Activated naive CD4-positive, alpha-beta T cell treated with anti-CD3 and anti-CD28 coated beads, Interleukin-2, amount 50 U/mL, for 72 hours (primary cell): ENCODE measurements at regions not wholly inside any gene's neighbourhood (a gene's known extent, or its start where the extent isn't known, plus 50 kb on each side); places are given as distances from the start of the nearest gene placed in this dataset.

ENCODE experiments used
- ATAC-seq, 2 donors: fragments of 150-1000 bp; cut with Tn5 transposase; 2 replicates each; pipeline ENCODE4 v1.10.0; 2021; ENCODE audit warnings: mild to moderate bottlenecking in 2 of 2, moderate library complexity in 2 of 2
- DNase-seq, 2 donors: peaks; one replicate each; pipeline ENCODE4 v3.0.0; 2021 to 2022; ENCODE audit warnings: low spot score in 2 of 2
- H3K27ac Mint-ChIP-seq, 2 donors: one replicate each; pipeline ENCODE4 v1.8.0; 2022; ENCODE audit warnings: mild to moderate bottlenecking in 2 of 2, mixed read lengths in 2 of 2
- H3K36me3 Mint-ChIP-seq, 2 donors: one replicate each; pipeline ENCODE4 v1.8.0; 2022; ENCODE audit warnings: mixed read lengths in 2 of 2
- H3K9me3 Mint-ChIP-seq, 2 donors: one replicate each; pipeline ENCODE4 v1.8.0; 2022; ENCODE audit warnings: mixed read lengths in 2 of 2

DNA sequence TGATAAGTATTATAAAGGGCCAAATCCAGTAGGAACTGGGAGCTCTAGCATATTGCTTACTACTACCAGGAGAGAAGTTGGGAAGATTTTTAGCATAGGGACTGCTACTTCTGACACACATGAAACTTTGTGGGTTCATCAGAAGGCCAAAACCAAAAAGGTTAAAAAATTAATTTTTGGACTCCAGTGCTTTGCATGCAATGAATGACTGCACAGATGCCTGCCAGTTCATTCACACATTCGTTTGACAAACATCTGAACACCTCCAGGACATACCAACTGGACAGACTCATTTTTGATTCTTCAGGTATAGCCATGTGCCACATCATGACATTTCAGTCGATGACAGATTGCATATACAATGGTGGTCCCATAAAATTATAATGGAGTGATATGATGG is 79.8 kb downstream of the MID1IP1 start:
- ATAC-seq (no peak), DNase-seq (no peak)
- Mint-ChIP-seq H3K9me3 (no peaks in the 10 kb centered on the region), H3K36me3 (no peaks in the 10 kb centered on the region), H3K27ac (no peak overlapping the region)

DNA sequence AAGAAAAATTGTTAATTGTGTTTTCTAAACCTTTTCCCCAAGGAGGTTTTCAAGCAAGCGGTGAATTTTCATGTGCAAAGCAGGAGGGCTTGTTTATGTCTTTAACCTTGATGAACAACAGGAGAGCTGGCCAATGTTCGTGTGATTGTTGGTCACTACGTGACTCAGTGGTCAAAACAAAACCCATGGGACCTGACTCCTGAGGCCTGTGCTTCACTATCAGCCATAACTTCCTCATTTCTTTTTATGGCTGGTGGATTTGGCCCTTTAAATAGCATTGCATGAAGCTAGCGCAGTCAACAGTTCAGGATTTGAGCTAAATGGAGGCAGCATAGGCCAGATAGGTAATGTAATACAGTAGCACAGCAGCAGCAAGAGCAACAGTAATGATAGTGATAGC is 80.5 kb downstream of the MID1IP1 start:
- Mint-ChIP-seq H3K27ac (no peak overlapping the region), H3K36me3 (no peaks in the 10 kb centered on the region), H3K9me3 (no peaks in the 10 kb centered on the region)
- ATAC-seq (no peak), DNase-seq (no peak)

DNA sequence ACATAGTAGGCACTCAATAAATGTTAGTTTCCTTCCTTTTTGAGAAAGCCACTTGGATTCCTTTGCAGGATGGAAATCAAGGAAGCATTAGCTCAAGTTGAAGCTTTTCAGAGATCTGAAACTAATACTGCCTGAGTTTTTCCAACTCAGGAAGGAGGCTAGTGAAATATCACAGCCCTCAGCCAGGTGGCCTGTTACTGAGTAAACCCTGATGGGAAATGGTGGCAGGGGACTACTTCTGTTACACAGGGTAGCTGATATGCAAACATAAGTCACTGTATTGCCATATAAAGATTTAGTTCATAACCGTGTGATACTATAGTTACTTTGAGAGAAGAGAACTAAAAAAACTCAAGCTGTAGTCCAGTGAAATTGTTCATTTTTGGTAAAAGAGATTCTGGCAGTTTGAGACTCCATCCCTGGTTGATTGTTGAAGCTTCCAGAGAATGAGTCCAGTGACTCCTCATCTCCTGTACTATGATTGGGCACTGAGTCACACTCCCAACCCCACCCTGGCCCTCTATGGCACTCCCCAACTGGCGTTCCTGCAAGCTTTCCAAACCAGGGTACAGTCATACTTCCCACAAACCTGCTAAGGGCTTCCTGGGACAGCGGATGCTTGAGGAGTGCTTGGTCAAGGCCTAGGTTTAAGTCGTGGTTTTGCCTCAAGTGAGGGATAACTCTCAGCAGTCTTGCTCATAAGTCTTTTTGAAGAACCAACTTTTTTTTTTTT is 81.8 kb downstream of the MID1IP1 start:
- H3K36me3 Mint-ChIP-seq = no peaks in the 10 kb centered on the region
- ATAC-seq (peak in 1 of 2 donors; percentile 37), DNase-seq (no peak)
- H3K9me3 Mint-ChIP-seq = no peaks in the 10 kb centered on the region
- no peak overlapping the region for H3K27ac Mint-ChIP-seq

GRCh38 chrX:38886112-38886511 is 84.9 kb downstream of the MID1IP1 start:
- no peak for DNase-seq
- ATAC-seq = no peak
- no peak overlapping the region for H3K27ac Mint-ChIP-seq
- H3K9me3 Mint-ChIP-seq = no peaks in the 10 kb centered on the region
- H3K36me3 Mint-ChIP-seq = no peaks in the 10 kb centered on the region

GRCh38 chrX:38887222-38887621 is 86.0 kb downstream of the MID1IP1 start:
- DNase-seq (no peak), ATAC-seq (no peak)
- H3K9me3 Mint-ChIP-seq = no peaks in the 10 kb centered on the region
- no peaks in the 10 kb centered on the region for H3K36me3 Mint-ChIP-seq
- no peak overlapping the region for H3K27ac Mint-ChIP-seq

- ATAC-seq (no peak), DNase-seq (no peak)
- no peaks in the 10 kb centered on the region for H3K9me3 Mint-ChIP-seq
- no peak overlapping the region for H3K27ac Mint-ChIP-seq
- H3K36me3 Mint-ChIP-seq = no peaks in the 10 kb centered on the region
Observed at GRCh38 chrX:38890326-38890725, 89.1 kb downstream of the MID1IP1 start.

DNA sequence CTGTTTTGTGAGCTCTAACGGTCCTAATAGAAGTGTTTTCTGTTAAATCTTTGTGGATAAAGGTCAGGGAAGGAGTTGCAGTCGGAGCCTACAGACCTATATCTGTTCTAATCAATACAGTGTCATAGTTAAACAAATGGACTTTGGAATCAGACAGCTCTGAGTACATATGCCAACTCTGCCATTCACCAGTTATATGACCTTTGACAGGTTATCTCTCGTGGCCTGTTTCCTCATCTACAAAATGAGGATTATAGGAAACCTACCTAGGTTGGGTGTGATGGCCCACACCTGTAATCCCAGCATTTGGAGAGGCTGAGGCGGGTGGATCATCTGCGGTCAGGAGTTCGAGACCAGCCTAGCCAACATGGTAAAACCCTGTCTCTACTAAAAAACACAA is 89.7 kb downstream of the MID1IP1 start:
- Mint-ChIP-seq H3K27ac (no peak overlapping the region), H3K9me3 (no peaks in the 10 kb centered on the region), H3K36me3 (no peaks in the 10 kb centered on the region)
- ATAC-seq (no peak), DNase-seq (no peak)

DNA sequence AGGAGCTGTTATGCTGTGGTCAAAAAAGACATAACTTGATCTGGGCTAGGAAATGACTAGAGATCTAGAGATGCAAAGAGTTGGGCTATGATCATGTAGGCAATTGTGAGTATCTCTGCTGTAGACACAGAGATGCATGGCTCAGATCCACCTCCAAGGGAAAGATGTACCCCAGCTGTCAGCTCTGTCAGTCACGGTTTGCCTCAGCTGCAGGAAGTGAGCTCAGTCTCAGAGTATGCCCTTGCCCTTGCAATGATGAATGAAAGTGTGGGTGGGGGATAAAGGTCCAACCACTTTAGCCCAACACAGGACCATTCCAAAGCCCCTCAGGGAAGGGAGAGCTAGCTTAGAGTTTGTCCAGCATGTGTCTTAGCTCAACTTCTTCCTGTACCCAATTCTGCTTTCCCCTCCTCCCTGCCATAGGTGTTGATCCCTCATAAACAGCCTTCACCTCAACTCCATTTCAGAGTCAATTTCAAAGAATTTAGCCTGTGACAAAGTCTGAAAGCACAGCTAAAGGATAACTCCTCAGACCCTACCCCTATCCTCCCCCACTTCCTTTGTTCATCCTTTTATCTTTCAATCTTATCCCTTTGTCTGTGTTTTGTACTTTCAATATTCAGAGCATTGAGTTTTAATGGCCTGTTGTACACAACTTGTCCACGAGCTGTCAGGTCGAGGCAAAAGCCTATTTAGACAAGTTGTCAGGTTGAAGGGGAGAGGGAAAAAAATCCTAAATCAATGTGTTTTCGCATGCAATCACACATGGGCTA is 90.6 kb downstream of the MID1IP1 start:
- DNase-seq (peak in 1 of 2 donors; percentile 1), ATAC-seq (peak; percentile 79 to 95)
- Mint-ChIP-seq H3K36me3 (no peaks in the 10 kb centered on the region), H3K27ac (no peak overlapping the region), H3K9me3 (no peaks in the 10 kb centered on the region)

DNA sequence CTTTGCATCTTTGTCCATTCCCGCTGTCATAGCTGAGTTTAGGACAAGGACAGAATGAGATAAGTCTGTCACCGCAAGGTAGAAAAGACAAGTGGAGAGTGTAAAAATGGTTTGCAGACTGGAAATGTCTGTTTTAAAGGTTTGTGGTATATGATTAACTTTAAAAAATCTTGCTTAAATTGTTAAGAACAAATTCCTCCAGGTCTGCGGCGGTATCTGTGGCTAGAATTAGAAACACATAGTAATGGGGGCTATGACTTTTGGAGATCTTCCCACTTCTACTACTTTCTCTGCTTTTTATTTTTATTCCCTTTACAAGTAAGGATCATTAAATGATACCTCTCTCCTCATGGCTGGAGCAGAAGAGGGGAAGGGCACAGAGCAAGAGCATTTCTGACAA is 92.2 kb downstream of the MID1IP1 start:
- Mint-ChIP-seq H3K27ac (no peak overlapping the region), H3K36me3 (no peaks in the 10 kb centered on the region), H3K9me3 (no peaks in the 10 kb centered on the region)
- DNase-seq (no peak), ATAC-seq (no peak)

- no peak for ATAC-seq
Observed at GRCh38 chrX:38895775-38896174, 94.5 kb downstream of the MID1IP1 start.

GRCh38 chrX:38896724-38897298 is 95.6 kb downstream of the MID1IP1 start:
- Mint-ChIP-seq H3K9me3 (no peaks in the 10 kb centered on the region), H3K36me3 (no peaks in the 10 kb centered on the region)

More at GRCh38 chrX:38895775-38896174, 94.5 kb downstream of the MID1IP1 start:
- H3K9me3 Mint-ChIP-seq = no peaks in the 10 kb centered on the region
- no peak overlapping the region for H3K27ac Mint-ChIP-seq
- H3K36me3 Mint-ChIP-seq = no peaks in the 10 kb centered on the region
- DNase-seq = no peak

DNA sequence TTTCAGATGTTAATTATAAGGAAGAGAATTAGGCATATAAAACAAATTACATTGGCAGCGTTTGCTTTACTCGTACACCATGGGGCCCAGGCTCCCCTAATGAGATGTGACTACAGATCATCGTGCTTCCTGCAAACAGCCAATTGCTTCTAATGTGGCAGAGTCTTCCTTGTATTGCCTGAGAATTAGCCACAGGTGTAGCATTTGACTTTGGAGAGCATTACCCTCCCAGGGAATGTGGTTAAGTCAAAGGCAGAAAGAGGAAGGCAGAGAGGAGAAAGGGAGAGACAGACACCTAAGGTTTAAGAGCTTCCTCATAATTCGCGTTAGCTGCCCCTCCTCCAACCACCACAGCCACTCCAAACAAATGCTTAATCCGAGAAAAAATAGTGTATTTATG is 97.0 kb downstream of the MID1IP1 start:
- H3K36me3 Mint-ChIP-seq = no peaks in the 10 kb centered on the region
- no peak overlapping the region for H3K27ac Mint-ChIP-seq
- no peak for ATAC-seq
- H3K9me3 Mint-ChIP-seq = no peaks in the 10 kb centered on the region
- no peak for DNase-seq

More at GRCh38 chrX:38896724-38897298, 95.6 kb downstream of the MID1IP1 start:
- ATAC-seq = peak in 1 of 2 donors; percentile 61
- no peak overlapping the region for H3K27ac Mint-ChIP-seq
- no peak for DNase-seq

DNA sequence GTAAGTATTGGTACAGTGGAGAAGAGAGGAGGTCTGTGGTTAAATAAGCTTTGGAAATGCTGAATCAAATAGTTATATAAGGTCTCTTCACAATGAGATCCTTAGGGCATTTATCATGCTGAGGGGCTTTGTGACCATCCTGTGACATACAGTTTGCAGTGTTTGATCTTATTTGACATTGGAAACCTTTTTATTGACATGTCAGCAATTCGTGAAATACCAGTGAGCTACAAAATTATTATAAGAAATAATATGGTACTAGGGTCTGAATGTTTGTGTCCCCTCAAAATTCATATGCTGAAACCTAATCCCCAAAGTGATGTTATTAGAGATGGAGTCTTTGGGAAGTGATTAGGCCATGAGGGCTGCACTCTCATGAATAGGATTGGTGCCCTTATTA is 98.4 kb downstream of the MID1IP1 start:
- no peaks in the 10 kb centered on the region for H3K36me3 Mint-ChIP-seq
- no peaks in the 10 kb centered on the region for H3K9me3 Mint-ChIP-seq
- H3K27ac Mint-ChIP-seq = no peak overlapping the region
- ATAC-seq = no peak
- DNase-seq = no peak

DNA sequence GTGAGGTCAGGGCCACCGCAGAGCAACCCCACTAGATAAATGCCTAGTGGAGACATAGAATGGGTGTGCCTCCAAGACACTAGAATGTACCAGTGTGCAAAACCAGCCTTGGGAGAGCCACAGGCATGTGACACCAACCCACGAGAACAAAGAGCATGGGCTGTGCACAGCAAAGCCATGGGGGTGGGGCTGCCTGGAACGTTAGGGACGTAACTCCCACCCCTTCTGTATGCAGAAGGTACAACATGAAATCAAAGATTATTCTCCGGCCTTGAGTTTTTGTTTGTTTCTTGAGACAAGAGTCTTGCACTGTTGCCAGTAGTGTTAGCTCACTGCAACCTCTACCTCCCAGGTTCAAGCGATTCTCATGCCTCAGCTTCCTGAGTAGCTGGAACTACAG is 99.5 kb downstream of the MID1IP1 start:
- Mint-ChIP-seq H3K36me3 (no peaks in the 10 kb centered on the region), H3K27ac (no peak overlapping the region), H3K9me3 (no peaks in the 10 kb centered on the region)
- ATAC-seq (no peak), DNase-seq (no peak)

DNA sequence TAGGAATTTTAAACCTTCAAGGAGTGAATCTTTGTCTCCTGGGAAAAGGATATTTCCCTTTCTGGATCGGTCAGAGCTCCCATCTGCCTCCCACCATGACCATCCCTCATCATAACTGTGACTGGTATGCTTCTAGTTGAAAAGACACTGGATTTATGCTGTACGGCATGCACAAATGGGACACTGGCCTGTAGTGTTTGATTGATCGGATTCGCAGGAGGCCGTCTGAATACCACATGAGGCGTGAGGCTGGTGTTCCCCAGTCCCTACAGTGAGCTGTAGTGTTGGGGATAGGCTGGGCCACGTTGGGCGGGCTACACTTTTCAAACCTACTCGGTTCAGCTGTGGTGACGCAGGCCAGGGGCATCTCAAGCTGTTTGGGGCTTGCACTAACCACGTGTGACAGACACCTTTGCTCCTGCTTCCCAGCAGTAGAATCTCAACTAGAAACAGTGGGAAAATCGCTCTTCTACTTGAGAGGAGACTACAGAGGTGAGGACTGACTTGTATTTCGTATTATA is 101.8 kb downstream of the MID1IP1 start:
- no peak overlapping the region for H3K27ac Mint-ChIP-seq
- no peak for DNase-seq
- H3K9me3 Mint-ChIP-seq = no peaks in the 10 kb centered on the region
- ATAC-seq = no peak
- H3K36me3 Mint-ChIP-seq = no peaks in the 10 kb centered on the region

- Mint-ChIP-seq H3K9me3 (no peaks in the 10 kb centered on the region), H3K27ac (no peak overlapping the region), H3K36me3 (no peaks in the 10 kb centered on the region)
- ATAC-seq (no peak), DNase-seq (no peak)
Observed at GRCh38 chrX:38916801-38917200, 115.5 kb downstream of the MID1IP1 start.

- Mint-ChIP-seq H3K36me3 (no peaks in the 10 kb centered on the region), H3K27ac (no peak overlapping the region), H3K9me3 (no peaks in the 10 kb centered on the region)
- DNase-seq (no peak), ATAC-seq (no peak)
Observed at GRCh38 chrX:38917954-38918353, 116.7 kb downstream of the MID1IP1 start.
